Keratinocyte (primary cell): ENCODE measurements at regions not wholly inside any gene's neighbourhood (a gene's known extent, or its start where the extent isn't known, plus 50 kb on each side); places are given as distances from the start of the nearest gene placed in this dataset.

Experiments
- DNase-seq: peaks from one replicate; pipeline ENCODE4 v3.0.0-alpha.2; 2011; ENCODE audit warnings: low read depth, missing footprints, low spot score
- FAIRE-seq: peaks from 2 replicates; lab custom pipeline; 2011; peaks lifted over from hg19 to GRCh38; lab: Jason Lieb, UNC
- H2AFZ ChIP-seq: 2 replicates; pipeline ENCODE4 v1.6.0; 2012; ENCODE audit warnings: low read length, control low read depth, inconsistent platforms; ENCODE audit not compliant: control insufficient read depth
- H3K27ac ChIP-seq: 2 replicates; pipeline ENCODE4 v1.5.1; 2011; ENCODE audit warnings: low read length; ENCODE audit not compliant: control insufficient read depth, insufficient read depth
- H3K27me3 ChIP-seq: 3 replicates; pipeline ENCODE4 v1.6.0; 2011; ENCODE audit warnings: low read length; ENCODE audit not compliant: control insufficient read depth, insufficient read depth; ENCODE audit errors: extremely low read depth
- H3K36me3 ChIP-seq, 2 experiments: 2 replicates in 1 of 2; 3 replicates in 1 of 2; pipeline ENCODE4 v1.5.1; 2011; ENCODE audit warnings: low read length in 2 of 2, mild to moderate bottlenecking in 1 of 2; ENCODE audit not compliant: control insufficient read depth in 2 of 2, insufficient read depth in 2 of 2; ENCODE audit errors: extremely low read depth in 1 of 2
- H3K4me1 ChIP-seq: 3 replicates; pipeline ENCODE4 v1.5.1; 2011; ENCODE audit warnings: low read length; ENCODE audit not compliant: control insufficient read depth, insufficient read depth; ENCODE audit errors: extremely low read depth
- H3K4me2 ChIP-seq: 3 replicates; pipeline ENCODE4 v1.6.0; 2011; ENCODE audit warnings: low read depth, low read length; ENCODE audit not compliant: control insufficient read depth, insufficient read depth; ENCODE audit errors: extremely low read depth
- H3K4me3 ChIP-seq, 3 experiments: fragments of 200-600 bp in 1 of 3; sonication (generic) in 1 of 3; 2 replicates in 2 of 3; 3 replicates in 1 of 3; pipeline ENCODE4 v1.5.1; 2011 to 2016; ENCODE audit warnings: low read length in 3 of 3, mild to moderate bottlenecking in 3 of 3, control low read depth in 2 of 3, inconsistent platforms in 1 of 3, low read depth in 1 of 3, mixed read lengths in 1 of 3, mixed run types in 1 of 3, moderate library complexity in 1 of 3; ENCODE audit not compliant: control insufficient read depth in 2 of 3, insufficient read depth in 2 of 3; ENCODE audit errors: extremely low read depth in 1 of 3
- H3K79me2 ChIP-seq: 2 replicates; pipeline ENCODE4 v1.6.0; 2012; ENCODE audit warnings: low read length; ENCODE audit not compliant: control insufficient read depth, insufficient read depth
- H3K9ac ChIP-seq: 3 replicates; pipeline ENCODE4 v1.6.0; 2011; ENCODE audit warnings: low read length; ENCODE audit not compliant: control insufficient read depth, insufficient read depth; ENCODE audit errors: extremely low read depth
- H3K9me1 ChIP-seq: 3 replicates; pipeline ENCODE4 v1.6.0; 2011; ENCODE audit warnings: low read length; ENCODE audit not compliant: control insufficient read depth, insufficient read depth; ENCODE audit errors: extremely low read depth
- H3K9me3 ChIP-seq: 2 replicates; pipeline ENCODE4 v1.5.1; 2012; ENCODE audit warnings: low read depth, low read length; ENCODE audit not compliant: control insufficient read depth
- H4K20me1 ChIP-seq: 3 replicates; pipeline ENCODE4 v1.6.0; 2011; ENCODE audit warnings: low read length; ENCODE audit not compliant: control insufficient read depth, insufficient read depth; ENCODE audit errors: extremely low read depth
- CTCF ChIP-seq, 3 experiments: IDR thresholded peaks in 1 of 3; conservative IDR thresholded peaks in 1 of 3; optimal IDR thresholded peaks in 1 of 3; 2 replicates in 2 of 3; 3 replicates in 1 of 3; pipeline versions ENCODE3 to v1.5.1; 2011; ENCODE audit warnings: low read length in 3 of 3, mild to moderate bottlenecking in 3 of 3, moderate library complexity in 2 of 3, control low read depth in 1 of 3, inconsistent platforms in 1 of 3; ENCODE audit not compliant: insufficient read depth in 2 of 3; ENCODE audit errors: extremely low read depth in 1 of 3
- EZH2 ChIP-seq: IDR thresholded peaks from one replicate; pipeline ENCODE4 v1.6.1; 2012; ENCODE audit warnings: inconsistent platforms, mild to moderate bottlenecking, low read length, moderate library complexity
- dilution Hi-C: fragments of 300-500 bp; cut with MboI; formaldehyde crosslinking; loops from one replicate; pipeline ENCODE4 v1.7.0; 2020; ENCODE audit warnings: low sequenced_read_pairs; ENCODE audit not compliant: extremely low pct_ligation_motif_present

GRCh38 chr9:79430619-79431018, 141.1 kb upstream of the TLE4 start:
- dilution Hi-C loops = no loop called here
- Histone ChIP-seq H2AFZ (no peak overlapping the region), H3K79me2 (no peaks in the 10 kb centered on the region), H3K36me3 (no peaks in the 10 kb centered on the region), H4K20me1 (no peaks in the 10 kb centered on the region), H3K27ac (no peak overlapping the region), H3K4me3 (no peak overlapping the region), H3K4me2 (no peak overlapping the region), H3K9ac (no peak overlapping the region), H3K4me1 (no peaks in the 10 kb centered on the region), H3K27me3 (no peaks in the 10 kb centered on the region), H3K9me1 (no peaks in the 10 kb centered on the region), H3K9me3 (no peaks in the 10 kb centered on the region)
- FAIRE-seq (no peak), DNase-seq (no peak)
- TF ChIP-seq CTCF (optimal IDR thresholded peaks at IDR 0.05 in 1 of 3, IDR thresholded peaks at IDR 0.05 in 1 of 3, conservative IDR thresholded peaks at IDR 0.05 in 1 of 3; ENCODE audit: extremely low read depth in 1 of 3, insufficient read depth in 2 of 3, low read length in 3 of 3) (no peak), EZH2 (no peak)

DNA sequence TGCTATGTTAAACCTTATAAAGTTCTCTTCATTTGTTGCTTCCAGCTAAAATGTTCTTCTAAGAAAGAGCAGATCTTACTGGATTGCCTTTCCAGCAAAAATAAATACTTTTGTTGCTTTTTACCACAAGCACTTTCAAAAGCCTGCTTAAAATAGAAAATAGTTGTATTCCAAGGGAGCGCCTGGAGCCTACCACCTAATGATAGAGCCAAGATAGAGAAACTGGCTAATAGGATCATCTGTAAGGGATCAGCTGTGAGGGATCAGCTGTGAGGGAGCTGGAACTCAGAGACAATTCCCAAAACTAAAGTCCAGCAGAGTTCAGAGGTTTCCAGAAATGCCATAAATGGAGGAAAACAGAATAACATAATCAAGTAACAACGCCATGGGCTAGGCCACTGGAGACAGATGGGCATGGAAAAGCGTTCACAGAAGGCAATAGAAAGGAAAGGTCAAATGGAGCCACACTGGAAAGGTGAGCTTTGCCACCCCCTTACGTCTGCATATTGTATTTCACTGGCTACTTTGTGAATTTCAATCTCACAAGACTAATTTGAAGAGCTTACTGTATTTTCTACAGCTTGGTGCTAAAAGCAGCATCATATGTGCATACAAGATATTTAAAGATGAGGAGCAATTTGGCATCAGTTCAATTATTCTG, 140.6 kb upstream of the TLE4 start:
- Histone ChIP-seq H3K4me2 (no peak overlapping the region), H3K27ac (no peak overlapping the region), H3K9me1 (no peaks in the 10 kb centered on the region), H4K20me1 (no peaks in the 10 kb centered on the region), H2AFZ (no peak overlapping the region), H3K4me1 (no peaks in the 10 kb centered on the region), H3K9me3 (no peaks in the 10 kb centered on the region), H3K9ac (no peak overlapping the region), H3K4me3 (no peak overlapping the region), H3K36me3 (no peaks in the 10 kb centered on the region), H3K79me2 (no peaks in the 10 kb centered on the region), H3K27me3 (no peaks in the 10 kb centered on the region)
- no peak for FAIRE-seq
- DNase-seq = no peak
- TF ChIP-seq EZH2 (no peak), CTCF (optimal IDR thresholded peaks at IDR 0.05 in 1 of 3, IDR thresholded peaks at IDR 0.05 in 1 of 3, conservative IDR thresholded peaks at IDR 0.05 in 1 of 3; ENCODE audit: extremely low read depth in 1 of 3, insufficient read depth in 2 of 3, low read length in 3 of 3) (no peak)
- dilution Hi-C loops = no loop called here
